Naive thymus-derived CD4-positive, alpha-beta T cell (primary cell): ENCODE measurements at regions not wholly inside any gene's neighbourhood (a gene's known extent, or its start where the extent isn't known, plus 50 kb on each side); places are given as distances from the start of the nearest gene placed in this dataset.

Experiments used
- ATAC-seq: fragments of 150-1000 bp; cut with Tn5 transposase; 2 replicates; pipeline ENCODE4 v1.10.0; 2021; ENCODE audit warnings: mild to moderate bottlenecking, moderate library complexity
- CTCF ChIA-PET: fragments of 350-600 bp; sonication (Branson Sonifier 250); formaldehyde crosslinking; loops from one replicate; lab custom pipeline; 2021; ENCODE audit warnings: antibody characterized with exemption; lab: Charles Lee
- POLR2A ChIA-PET: fragments of 350-600 bp; sonication (Branson Sonifier 250); formaldehyde crosslinking; loops from one replicate; lab custom pipeline; 2021; ENCODE audit warnings: antibody characterized with exemption, inconsistent platforms; lab: Charles Lee
- DNase-seq, 9 donors: peaks; one replicate each; pipeline versions ENCODE4 v3.0.0 to v3.0.0-alpha.2; 2020 to 2022; ENCODE audit warnings: mixed read lengths in 1 of 9
- H3K27ac ChIP-seq: one replicate; pipeline ENCODE4 v1.7.0; 2013; ENCODE audit warnings: mild to moderate bottlenecking, low read depth, low read length, moderate library complexity
- H3K27me3 ChIP-seq, 2 donors: one replicate each; pipeline ENCODE4 v1.7.0; 2013; ENCODE audit warnings: low read length in 2 of 2, mild to moderate bottlenecking in 2 of 2, moderate library complexity in 2 of 2; ENCODE audit not compliant: control insufficient read depth in 2 of 2, insufficient read depth in 2 of 2
- H3K36me3 ChIP-seq, 3 experiments: 1 replicate in 2 of 3; 2 replicates in 1 of 3; pipeline ENCODE4 v1.7.0; 2013; ENCODE audit warnings: low read length in 3 of 3, mild to moderate bottlenecking in 3 of 3, moderate library complexity in 1 of 3; ENCODE audit not compliant: insufficient read depth in 3 of 3, control insufficient read depth in 2 of 3
- H3K4me1 ChIP-seq, 2 donors: one replicate each; pipeline ENCODE4 v1.7.0; 2013; ENCODE audit warnings: low read length in 2 of 2, mild to moderate bottlenecking in 2 of 2, moderate library complexity in 1 of 2; ENCODE audit not compliant: control insufficient read depth in 2 of 2, insufficient read depth in 2 of 2
- H3K4me3 ChIP-seq: 2 replicates; pipeline ENCODE4 v1.7.0; 2013; ENCODE audit warnings: mild to moderate bottlenecking, low read length
- H3K9me3 ChIP-seq, 3 experiments: 1 replicate in 2 of 3; 2 replicates in 1 of 3; pipeline ENCODE4 v1.7.0; 2013; ENCODE audit warnings: low read length in 3 of 3; ENCODE audit not compliant: control insufficient read depth in 2 of 3
- H3K27ac Mint-ChIP-seq, 9 donors: one replicate each; pipeline ENCODE4 v1.8.0; 2020 to 2022; ENCODE audit warnings: mixed read lengths in 9 of 9, mild to moderate bottlenecking in 8 of 9, moderate library complexity in 5 of 9, inconsistent platforms in 2 of 9
- H3K27me3 Mint-ChIP-seq, 5 donors: one replicate each; pipeline ENCODE4 v1.8.0; 2021 to 2022; ENCODE audit warnings: mixed read lengths in 5 of 5, mild to moderate bottlenecking in 1 of 5
- H3K36me3 Mint-ChIP-seq, 5 donors: one replicate each; pipeline ENCODE4 v1.8.0; 2020 to 2022; ENCODE audit warnings: mixed read lengths in 5 of 5, mild to moderate bottlenecking in 3 of 5, inconsistent platforms in 1 of 5
- H3K4me1 Mint-ChIP-seq, 7 donors: one replicate each; pipeline ENCODE4 v1.8.0; 2020 to 2022; ENCODE audit warnings: mixed read lengths in 7 of 7, mild to moderate bottlenecking in 3 of 7, inconsistent platforms in 1 of 7
- H3K4me3 Mint-ChIP-seq, 10 donors: one replicate each; pipeline ENCODE4 v1.8.0; 2020 to 2022; ENCODE audit warnings: mild to moderate bottlenecking in 10 of 10, mixed read lengths in 10 of 10, moderate library complexity in 6 of 10, inconsistent platforms in 2 of 10
- H3K9me3 Mint-ChIP-seq, 11 donors: one replicate each; pipeline ENCODE4 v1.8.0; 2020 to 2022; ENCODE audit warnings: mixed read lengths in 11 of 11, mild to moderate bottlenecking in 4 of 11, inconsistent platforms in 1 of 11, moderate library complexity in 1 of 11
- intact Hi-C, 2 donors: fragments of 100-400 bp; cut with micrococcal nuclease; formaldehyde crosslinking; loops; one replicate each; pipeline ENCODE4 v1.15.1; 2023

- H3K4me1 ChIP-seq: no peaks in the 10 kb centered on the region
Measured at GRCh38 chr11:119518746-119519730, 96.1 kb upstream of the THY1 start.

GRCh38 chr11:119515771-119516400 lies 92.9 kb upstream of the THY1 start:
- no peak overlapping the region for H3K27ac Mint-ChIP-seq
- ATAC-seq: no peak

More at GRCh38 chr11:119518746-119519730, 96.1 kb upstream of the THY1 start:
- Mint-ChIP-seq H3K9me3 (peaks cover 0 to 4% (median 0%) of the 10 kb centered on the region in 11 donors), H3K36me3 (no peaks in the 10 kb centered on the region), H3K4me1 (peaks cover 0 to 4% (median 0%) of the 10 kb centered on the region in 7 donors), H3K4me3 (no peak overlapping the region), H3K27me3 (peaks cover 0 to 17% (median 10%) of the 10 kb centered on the region in 5 donors), H3K27ac (no peak overlapping the region)
- ChIA-PET POLR2A (no interaction called here), CTCF (no interaction called here)
- Histone ChIP-seq H3K36me3 (no peaks in the 10 kb centered on the region), H3K27me3 (no peaks in the 10 kb centered on the region), H3K27ac (no peak overlapping the region), H3K9me3 (no peaks in the 10 kb centered on the region), H3K4me3 (no peak overlapping the region)
- DNase-seq (no peak), ATAC-seq (no peak)
- intact Hi-C loops: no loop called here

GRCh38 chr11:119513806-119514170 lies 90.8 kb upstream of the THY1 start:
- intact Hi-C loops: no loop called here
- Mint-ChIP-seq H3K9me3 (peaks cover 0 to 9% (median 0%) of the 10 kb centered on the region in 11 donors), H3K36me3 (no peaks in the 10 kb centered on the region), H3K4me1 (peaks cover 0 to 11% (median 0%) of the 10 kb centered on the region in 7 donors), H3K4me3 (no peak overlapping the region), H3K27me3 (peaks cover 0 to 18% (median 6%) of the 10 kb centered on the region in 5 donors), H3K27ac (no peak overlapping the region)
- Histone ChIP-seq H3K36me3 (no peaks in the 10 kb centered on the region), H3K27me3 (no peaks in the 10 kb centered on the region), H3K27ac (no peak overlapping the region), H3K9me3 (no peaks in the 10 kb centered on the region), H3K4me1 (no peaks in the 10 kb centered on the region), H3K4me3 (no peak overlapping the region)
- no peak for DNase-seq
- ATAC-seq: no peak
- CTCF ChIA-PET: no interaction called here
- POLR2A ChIA-PET: no interaction called here

More at GRCh38 chr11:119515771-119516400, 92.9 kb upstream of the THY1 start:
- no peaks in the 10 kb centered on the region for H3K4me1 ChIP-seq
- DNase-seq: no peak
- Mint-ChIP-seq H3K9me3 (no peaks in the 10 kb centered on the region), H3K36me3 (no peaks in the 10 kb centered on the region), H3K27me3 (peaks cover 0 to 24% (median 6%) of the 10 kb centered on the region in 5 donors), H3K4me3 (no peak overlapping the region), H3K4me1 (peaks cover 0 to 4% (median 0%) of the 10 kb centered on the region in 7 donors)
- H3K36me3 ChIP-seq: no peaks in the 10 kb centered on the region
- no peak overlapping the region for H3K27ac ChIP-seq
- ChIA-PET POLR2A (no interaction called here), CTCF (no interaction called here)
- H3K4me3 ChIP-seq: no peak overlapping the region
- H3K9me3 ChIP-seq: no peaks in the 10 kb centered on the region
- intact Hi-C loops: no loop called here
- H3K27me3 ChIP-seq: no peaks in the 10 kb centered on the region

- intact Hi-C loops: no loop called here
- ChIA-PET POLR2A (no interaction called here), CTCF (no interaction called here)
- Mint-ChIP-seq H3K4me3 (no peak overlapping the region), H3K27me3 (peaks cover 0 to 18% (median 6%) of the 10 kb centered on the region in 5 donors), H3K27ac (no peak overlapping the region), H3K9me3 (peaks cover 0 to 9% (median 0%) of the 10 kb centered on the region in 11 donors), H3K36me3 (no peaks in the 10 kb centered on the region), H3K4me1 (peaks cover 0 to 11% (median 0%) of the 10 kb centered on the region in 7 donors)
- Histone ChIP-seq H3K4me3 (no peak overlapping the region), H3K27me3 (no peaks in the 10 kb centered on the region), H3K27ac (no peak overlapping the region), H3K9me3 (no peaks in the 10 kb centered on the region), H3K4me1 (no peaks in the 10 kb centered on the region), H3K36me3 (no peaks in the 10 kb centered on the region)
- no peak for DNase-seq
- no peak for ATAC-seq
Measured at GRCh38 chr11:119513131-119513805, 90.3 kb upstream of the THY1 start.

- no peaks in the 10 kb centered on the region for H3K27me3 ChIP-seq
- H3K36me3 Mint-ChIP-seq: no peaks in the 10 kb centered on the region
- DNase-seq (no peak), ATAC-seq (no peak)
- no peak overlapping the region for H3K27ac ChIP-seq
- intact Hi-C loops: no loop called here
- no peaks in the 10 kb centered on the region for H3K4me1 ChIP-seq
- ChIA-PET CTCF (no interaction called here), POLR2A (no interaction called here)
- peaks cover 0 to 9% (median 0%) of the 10 kb centered on the region in 11 donors for H3K9me3 Mint-ChIP-seq
- H3K4me3 ChIP-seq: no peak overlapping the region
- peaks cover 0 to 11% (median 0%) of the 10 kb centered on the region in 7 donors for H3K4me1 Mint-ChIP-seq
- no peak overlapping the region for H3K4me3 Mint-ChIP-seq
- no peaks in the 10 kb centered on the region for H3K36me3 ChIP-seq
- no peak overlapping the region for H3K27ac Mint-ChIP-seq
- H3K9me3 ChIP-seq: no peaks in the 10 kb centered on the region
- H3K27me3 Mint-ChIP-seq: peaks cover 0 to 13% (median 6%) of the 10 kb centered on the region in 5 donors
Measured at GRCh38 chr11:119512369-119512768, 89.4 kb upstream of the THY1 start.

- POLR2A ChIA-PET: no interaction called here
- H3K27ac Mint-ChIP-seq: no peak overlapping the region
Measured at GRCh38 chr11:119511614-119512306, 88.8 kb upstream of the THY1 start.

More at GRCh38 chr11:119511614-119512306, 88.8 kb upstream of the THY1 start:
- intact Hi-C loops: no loop called here
- no peak for DNase-seq
- H3K4me1 ChIP-seq: no peaks in the 10 kb centered on the region
- ATAC-seq: no peak
- peaks cover 0 to 13% (median 6%) of the 10 kb centered on the region in 5 donors for H3K27me3 Mint-ChIP-seq
- peaks cover 0 to 9% (median 0%) of the 10 kb centered on the region in 11 donors for H3K9me3 Mint-ChIP-seq
- no peaks in the 10 kb centered on the region for H3K36me3 ChIP-seq
- peaks cover 0 to 11% (median 0%) of the 10 kb centered on the region in 7 donors for H3K4me1 Mint-ChIP-seq
- H3K36me3 Mint-ChIP-seq: no peaks in the 10 kb centered on the region
- H3K9me3 ChIP-seq: no peaks in the 10 kb centered on the region
- H3K27me3 ChIP-seq: no peaks in the 10 kb centered on the region
- no peak overlapping the region for H3K27ac ChIP-seq
- H3K4me3 Mint-ChIP-seq: no peak overlapping the region
- CTCF ChIA-PET: no interaction called here
- no peak overlapping the region for H3K4me3 ChIP-seq
